K562 (cell line): ENCODE measurements at regions not wholly inside any gene's neighbourhood (a gene's known extent, or its start where the extent isn't known, plus 50 kb on each side); places are given as distances from the start of the nearest gene placed in this dataset.

Experiments used
- MNT ChIP-seq, 2 experiments: fragments of 450-650 bp; conservative IDR thresholded peaks; 2 replicates each; pipeline ENCODE4 v1.6.1; 2017; ENCODE audit warnings: mild to moderate bottlenecking in 2 of 2, moderate library complexity in 2 of 2
- PREB ChIP-seq: sonication (generic); formaldehyde crosslinking; IDR thresholded peaks from 2 replicates; pipeline ENCODE4 v1.8.1; 2023; ENCODE audit warnings: mild to moderate bottlenecking, missing genetic modification reagents
- ZNF324 ChIP-seq: fragments of 250-450 bp; sonication (Bioruptor Pico); IDR thresholded peaks from 2 replicates; pipeline ENCODE4 v1.4.0; 2020; ENCODE audit warnings: mild to moderate bottlenecking

- TF ChIP-seq ZNF324: no peak
- no peak for TF ChIP-seq MNT (conservative IDR thresholded peaks at IDR 0.05)
- no peak for TF ChIP-seq PREB (CRISPR knock-in tag)
Observed at GRCh38 chr2:172311921-172312345, 115.5 kb upstream of the ITGA6 start.
